Smooth muscle cell (in vitro differentiated cells): ENCODE measurements at regions not wholly inside any gene's neighbourhood (a gene's known extent, or its start where the extent isn't known, plus 50 kb on each side); places are given as distances from the start of the nearest gene placed in this dataset.

Experiments
- DNase-seq: peaks from one replicate; lab custom pipeline; 2025; ENCODE audit not compliant: unreplicated experiment; lab: John Stamatoyannopoulos, UW
- H2AFZ ChIP-seq: fragments of 200-600 bp; sonication (generic); 2 replicates; pipeline ENCODE4 v1.6.0; 2016; ENCODE audit warnings: antibody characterized with exemption, low read depth, mild to moderate bottlenecking
- H3F3A ChIP-seq: fragments of 200-600 bp; sonication (generic); 2 replicates; pipeline ENCODE4 v1.6.0; 2017; ENCODE audit warnings: antibody characterized with exemption, low read depth
- H3K27ac ChIP-seq: fragments of 200-600 bp; sonication (generic); 2 replicates; pipeline ENCODE4 v1.5.1; 2016; ENCODE audit warnings: low read depth, mild to moderate bottlenecking
- H3K27me3 ChIP-seq: fragments of 200-600 bp; sonication (generic); 2 replicates; pipeline ENCODE4 v1.6.1; 2016; ENCODE audit warnings: low read depth, mild to moderate bottlenecking
- H3K36me3 ChIP-seq: fragments of 200-600 bp; sonication (generic); 2 replicates; pipeline ENCODE4 v1.5.1; 2016; ENCODE audit warnings: low read depth
- H3K4me1 ChIP-seq: fragments of 200-600 bp; sonication (generic); 2 replicates; pipeline ENCODE4 v1.5.1; 2016; ENCODE audit warnings: low read depth
- H3K4me2 ChIP-seq: fragments of 200-600 bp; sonication (generic); 2 replicates; pipeline ENCODE4 v1.6.0; 2016; ENCODE audit warnings: mild to moderate bottlenecking
- H3K4me3 ChIP-seq: fragments of 200-600 bp; sonication (generic); 2 replicates; pipeline ENCODE4 v1.5.1; 2016; ENCODE audit warnings: mild to moderate bottlenecking
- H3K79me2 ChIP-seq: fragments of 200-600 bp; sonication (generic); 2 replicates; pipeline ENCODE4 v1.6.0; 2016; ENCODE audit warnings: low read depth, mild to moderate bottlenecking
- H3K9ac ChIP-seq: fragments of 200-600 bp; sonication (generic); 2 replicates; pipeline ENCODE4 v1.6.0; 2016; ENCODE audit warnings: low read depth
- H3K9me3 ChIP-seq: fragments of 200-600 bp; sonication (generic); replicated peaks from 2 replicates; pipeline ENCODE4 v1.5.1; 2016; ENCODE audit warnings: low read depth
- H4K20me1 ChIP-seq: fragments of 200-600 bp; sonication (generic); 2 replicates; pipeline ENCODE4 v1.6.0; 2016; ENCODE audit warnings: low read depth
- CTCF ChIP-seq: fragments of 200-600 bp; sonication (generic); IDR thresholded peaks from 2 replicates; pipeline ENCODE4 v1.5.1; 2017; ENCODE audit warnings: borderline replicate concordance, mild to moderate bottlenecking, antibody characterized with exemption; ENCODE audit not compliant: insufficient read depth, poor library complexity, severe bottlenecking
- WGBS: methylation state at CpG from one replicate; pipeline ENCODE4 v1.1.7; 2016; ENCODE audit warnings: low lambda C conversion rate; 5-methylcytosine and 5-hydroxymethylcytosine counted together

- Histone ChIP-seq H3K9ac (no peak overlapping the region), H3K27ac (no peak overlapping the region), H4K20me1 (no peaks in the 10 kb centered on the region), H3K4me3 (no peak overlapping the region), H3K27me3 (peaks cover 4% of the 10 kb centered on the region), H3K9me3 (no peaks in the 10 kb centered on the region), H3K36me3 (no peaks in the 10 kb centered on the region), H3K4me1 (peaks cover 19% of the 10 kb centered on the region), H3K4me2 (no peak overlapping the region), H2AFZ (no peak overlapping the region), H3K79me2 (no peaks in the 10 kb centered on the region), H3F3A (peaks cover 3% of the 10 kb centered on the region)
- no peak for TF ChIP-seq CTCF
- 26% methylated on average over 3 of the region's 3 CpGs for WGBS
- DNase-seq = no peak
Observed at GRCh38 chr18:41719808-41720207, 235.2 kb upstream of the PIK3C3 start.

- Histone ChIP-seq H3K27ac (no peak overlapping the region), H2AFZ (no peak overlapping the region), H3K27me3 (peaks cover 9% of the 10 kb centered on the region), H3K4me1 (peaks cover 23% of the 10 kb centered on the region), H3K4me2 (no peak overlapping the region), H3K4me3 (no peak overlapping the region), H3K36me3 (no peaks in the 10 kb centered on the region), H3F3A (peaks cover 3% of the 10 kb centered on the region), H3K79me2 (no peaks in the 10 kb centered on the region), H3K9ac (no peak overlapping the region), H4K20me1 (no peaks in the 10 kb centered on the region), H3K9me3 (no peaks in the 10 kb centered on the region)
- no peak for TF ChIP-seq CTCF
- DNase-seq = no peak
Observed at GRCh38 chr18:41714872-41715271, 240.2 kb upstream of the PIK3C3 start.

GRCh38 chr18:41713969-41714825 is 240.8 kb upstream of the PIK3C3 start:
- TF ChIP-seq CTCF = no peak
- DNase-seq = no peak
- no peak overlapping the region for H3K9ac ChIP-seq
- peaks cover 3% of the 10 kb centered on the region for H3F3A ChIP-seq
- H3K9me3 ChIP-seq = no peaks in the 10 kb centered on the region
- H3K4me1 ChIP-seq = peaks cover 16% of the 10 kb centered on the region
- no peaks in the 10 kb centered on the region for H3K36me3 ChIP-seq
- H4K20me1 ChIP-seq = no peaks in the 10 kb centered on the region
- peaks cover 9% of the 10 kb centered on the region for H3K27me3 ChIP-seq
- 68% methylated on average over 3 of the region's 3 CpGs for WGBS
- H3K79me2 ChIP-seq = no peaks in the 10 kb centered on the region
- no peak overlapping the region for H3K4me2 ChIP-seq
- no peak overlapping the region for H3K4me3 ChIP-seq
- H2AFZ ChIP-seq = no peak overlapping the region
- H3K27ac ChIP-seq = no peak overlapping the region

- Histone ChIP-seq H3K27me3 (peaks cover 15% of the 10 kb centered on the region), H3F3A (no peaks in the 10 kb centered on the region), H3K9ac (no peak overlapping the region), H2AFZ (no peak overlapping the region), H3K36me3 (no peaks in the 10 kb centered on the region), H3K79me2 (no peaks in the 10 kb centered on the region), H3K9me3 (no peaks in the 10 kb centered on the region), H4K20me1 (no peaks in the 10 kb centered on the region), H3K27ac (no peak overlapping the region), H3K4me3 (no peak overlapping the region), H3K4me2 (no peak overlapping the region), H3K4me1 (peaks cover 5% of the 10 kb centered on the region)
- no peak for DNase-seq
- 78% methylated on average over 3 of the region's 3 CpGs for WGBS
- no peak for TF ChIP-seq CTCF
Observed at GRCh38 chr18:41706301-41706700, 248.7 kb upstream of the PIK3C3 start.
